ENCODE measurements at regions not wholly inside any gene's neighbourhood (a gene's known extent, or its start where the extent isn't known, plus 50 kb on each side); places are given as distances from the start of the nearest gene placed in this dataset.

- in situ Hi-C loops (cut with MboI; ENCODE audit: low sequenced_read_pairs, unreplicated experiment), result no loop called here
- no peak for TF ChIP-seq CTCF (IDR thresholded peaks at IDR 0.05; ENCODE audit: borderline replicate concordance, control extremely low read depth, extremely low read depth, insufficient read depth, missing control alignments)
- no peak for DNase-seq (ENCODE audit: low spot score)
Measured at GRCh38 chr3:83894223-83894622, 1064.6 kb upstream of the CADM2 start.

GRCh38 chr3:83895892-83896291 lies 1062.9 kb upstream of the CADM2 start:
- in situ Hi-C loops (cut with MboI; ENCODE audit: low sequenced_read_pairs, unreplicated experiment), result no loop called here
- no peak for TF ChIP-seq CTCF (IDR thresholded peaks at IDR 0.05; ENCODE audit: borderline replicate concordance, control extremely low read depth, extremely low read depth, insufficient read depth, missing control alignments)
- no peak for DNase-seq (ENCODE audit: low spot score)

GRCh38 chr3:83902787-83903533 lies 1055.8 kb upstream of the CADM2 start:
- TF ChIP-seq CTCF (IDR thresholded peaks at IDR 0.05; ENCODE audit: borderline replicate concordance, control extremely low read depth, extremely low read depth, insufficient read depth, missing control alignments), result no peak
- in situ Hi-C loops (cut with MboI; ENCODE audit: low sequenced_read_pairs, unreplicated experiment), result no loop called here
- no peak for DNase-seq (ENCODE audit: low spot score)

GRCh38 chr3:83913381-83913780 lies 1045.4 kb upstream of the CADM2 start:
- no peak for TF ChIP-seq CTCF (IDR thresholded peaks at IDR 0.05; ENCODE audit: borderline replicate concordance, control extremely low read depth, extremely low read depth, insufficient read depth, missing control alignments)
- no peak for DNase-seq (ENCODE audit: low spot score)

GRCh38 chr3:83926291-83926690 lies 1032.5 kb upstream of the CADM2 start:
- in situ Hi-C loops (cut with MboI; ENCODE audit: low sequenced_read_pairs, unreplicated experiment), result no loop called here
- no peak for TF ChIP-seq CTCF (IDR thresholded peaks at IDR 0.05; ENCODE audit: borderline replicate concordance, control extremely low read depth, extremely low read depth, insufficient read depth, missing control alignments)
- no peak for DNase-seq (ENCODE audit: low spot score)

More at GRCh38 chr3:83913381-83913780, 1045.4 kb upstream of the CADM2 start:
- in situ Hi-C loops (cut with MboI; ENCODE audit: low sequenced_read_pairs, unreplicated experiment), result no loop called here

- in situ Hi-C loops (cut with MboI; ENCODE audit: low sequenced_read_pairs, unreplicated experiment), result no loop called here
- DNase-seq (ENCODE audit: low spot score), result no peak
Measured at GRCh38 chr3:83928391-83928790, 1030.4 kb upstream of the CADM2 start.

More at GRCh38 chr3:83928391-83928790, 1030.4 kb upstream of the CADM2 start:
- TF ChIP-seq CTCF (IDR thresholded peaks at IDR 0.05; ENCODE audit: borderline replicate concordance, control extremely low read depth, extremely low read depth, insufficient read depth, missing control alignments), result peak; percentile 12
